ENCODE measurements at regions not wholly inside any gene's neighbourhood (a gene's known extent, or its start where the extent isn't known, plus 50 kb on each side); places are given as distances from the start of the nearest gene placed in this dataset.

GRCh38 chr13:62057286-62057685 lies 641.6 kb upstream of the PCDH20 start:
- Histone ChIP-seq H3K4me3 (ENCODE audit: low read depth, low read length) (no peak overlapping the region), H3K27ac (ENCODE audit: low read depth, low read length) (no peak overlapping the region), H3K27me3 (ENCODE audit: control insufficient read depth, insufficient read depth, low read length) (no peaks in the 10 kb centered on the region), H3K9ac (ENCODE audit: low read length) (no peak overlapping the region), H3K36me3 (ENCODE audit: control insufficient read depth, insufficient read depth, low read length) (no peaks in the 10 kb centered on the region), H3K4me1 (ENCODE audit: control insufficient read depth, insufficient read depth, low read length) (no peaks in the 10 kb centered on the region), H3K9me3 (ENCODE audit: control insufficient read depth, insufficient read depth, low read depth, low read length) (no peaks in the 10 kb centered on the region)

- Histone ChIP-seq H3K27me3 (ENCODE audit: control insufficient read depth, insufficient read depth, low read length) (no peaks in the 10 kb centered on the region), H3K27ac (ENCODE audit: low read depth, low read length) (no peak overlapping the region), H3K9ac (ENCODE audit: low read length) (no peak overlapping the region), H3K9me3 (ENCODE audit: control insufficient read depth, insufficient read depth, low read depth, low read length) (peaks cover 19% of the 10 kb centered on the region), H3K36me3 (ENCODE audit: control insufficient read depth, insufficient read depth, low read length) (no peaks in the 10 kb centered on the region), H3K4me1 (ENCODE audit: control insufficient read depth, insufficient read depth, low read length) (no peaks in the 10 kb centered on the region), H3K4me3 (ENCODE audit: low read depth, low read length) (no peak overlapping the region)
Measured at GRCh38 chr13:62049992-62050391, 634.3 kb upstream of the PCDH20 start.

- no peak overlapping the region for H3K4me3 ChIP-seq (ENCODE audit: low read depth, low read length)
- H3K36me3 ChIP-seq (ENCODE audit: control insufficient read depth, insufficient read depth, low read length): no peaks in the 10 kb centered on the region
- H3K27me3 ChIP-seq (ENCODE audit: control insufficient read depth, insufficient read depth, low read length): no peaks in the 10 kb centered on the region
- H3K4me1 ChIP-seq (ENCODE audit: control insufficient read depth, insufficient read depth, low read length): no peaks in the 10 kb centered on the region
- peaks cover 15% of the 10 kb centered on the region for H3K9me3 ChIP-seq (ENCODE audit: control insufficient read depth, insufficient read depth, low read depth, low read length)
- H3K27ac ChIP-seq (ENCODE audit: low read depth, low read length): no peak overlapping the region
- no peak overlapping the region for H3K9ac ChIP-seq (ENCODE audit: low read length)
Measured at GRCh38 chr13:62046512-62046911, 630.9 kb upstream of the PCDH20 start.

GRCh38 chr13:62043600-62043999 lies 628.0 kb upstream of the PCDH20 start:
- Histone ChIP-seq H3K4me1 (ENCODE audit: control insufficient read depth, insufficient read depth, low read length) (no peaks in the 10 kb centered on the region), H3K9ac (ENCODE audit: low read length) (no peak overlapping the region), H3K4me3 (ENCODE audit: low read depth, low read length) (no peak overlapping the region), H3K27ac (ENCODE audit: low read depth, low read length) (no peak overlapping the region), H3K27me3 (ENCODE audit: control insufficient read depth, insufficient read depth, low read length) (no peaks in the 10 kb centered on the region), H3K9me3 (ENCODE audit: control insufficient read depth, insufficient read depth, low read depth, low read length) (peaks cover 14% of the 10 kb centered on the region), H3K36me3 (ENCODE audit: control insufficient read depth, insufficient read depth, low read length) (no peaks in the 10 kb centered on the region)

GRCh38 chr13:62040806-62041205 lies 625.2 kb upstream of the PCDH20 start:
- H3K4me1 ChIP-seq (ENCODE audit: control insufficient read depth, insufficient read depth, low read length): no peaks in the 10 kb centered on the region
- no peak overlapping the region for H3K4me3 ChIP-seq (ENCODE audit: low read depth, low read length)
- peaks cover 3% of the 10 kb centered on the region; the same call in 1 of the 2 replicates for H3K9me3 ChIP-seq (ENCODE audit: control insufficient read depth, insufficient read depth, low read depth, low read length)
- H3K9ac ChIP-seq (ENCODE audit: low read length): no peak overlapping the region
- no peaks in the 10 kb centered on the region for H3K27me3 ChIP-seq (ENCODE audit: control insufficient read depth, insufficient read depth, low read length)
- H3K27ac ChIP-seq (ENCODE audit: low read depth, low read length): no peak overlapping the region
- no peaks in the 10 kb centered on the region for H3K36me3 ChIP-seq (ENCODE audit: control insufficient read depth, insufficient read depth, low read length)

- H3K9ac ChIP-seq (ENCODE audit: low read length): no peak overlapping the region
- H3K4me1 ChIP-seq (ENCODE audit: control insufficient read depth, insufficient read depth, low read length): no peaks in the 10 kb centered on the region
- no peak overlapping the region for H3K27ac ChIP-seq (ENCODE audit: low read depth, low read length)
Measured at GRCh38 chr13:62040078-62040477, 624.4 kb upstream of the PCDH20 start.

GRCh38 chr13:62038214-62038613 lies 622.6 kb upstream of the PCDH20 start:
- H3K4me3 ChIP-seq (ENCODE audit: low read depth, low read length): no peak overlapping the region
- H3K27me3 ChIP-seq (ENCODE audit: control insufficient read depth, insufficient read depth, low read length): no peaks in the 10 kb centered on the region
- H3K27ac ChIP-seq (ENCODE audit: low read depth, low read length): no peak overlapping the region
- no peaks in the 10 kb centered on the region for H3K36me3 ChIP-seq (ENCODE audit: control insufficient read depth, insufficient read depth, low read length)
- no peaks in the 10 kb centered on the region for H3K4me1 ChIP-seq (ENCODE audit: control insufficient read depth, insufficient read depth, low read length)
- H3K9me3 ChIP-seq (ENCODE audit: control insufficient read depth, insufficient read depth, low read depth, low read length): no peaks in the 10 kb centered on the region
- no peak overlapping the region for H3K9ac ChIP-seq (ENCODE audit: low read length)

More at GRCh38 chr13:62040078-62040477, 624.4 kb upstream of the PCDH20 start:
- H3K27me3 ChIP-seq (ENCODE audit: control insufficient read depth, insufficient read depth, low read length): no peaks in the 10 kb centered on the region
- no peaks in the 10 kb centered on the region for H3K36me3 ChIP-seq (ENCODE audit: control insufficient read depth, insufficient read depth, low read length)
- no peak overlapping the region for H3K4me3 ChIP-seq (ENCODE audit: low read depth, low read length)
- no peaks in the 10 kb centered on the region for H3K9me3 ChIP-seq (ENCODE audit: control insufficient read depth, insufficient read depth, low read depth, low read length)

- H3K9me3 ChIP-seq (ENCODE audit: control insufficient read depth, insufficient read depth, low read depth, low read length): no peaks in the 10 kb centered on the region
- H3K36me3 ChIP-seq (ENCODE audit: control insufficient read depth, insufficient read depth, low read length): no peaks in the 10 kb centered on the region
- no peak overlapping the region for H3K27ac ChIP-seq (ENCODE audit: low read depth, low read length)
- H3K9ac ChIP-seq (ENCODE audit: low read length): no peak overlapping the region
- no peaks in the 10 kb centered on the region for H3K4me1 ChIP-seq (ENCODE audit: control insufficient read depth, insufficient read depth, low read length)
- H3K27me3 ChIP-seq (ENCODE audit: control insufficient read depth, insufficient read depth, low read length): no peaks in the 10 kb centered on the region
- no peak overlapping the region for H3K4me3 ChIP-seq (ENCODE audit: low read depth, low read length)
Measured at GRCh38 chr13:62035981-62036380, 620.3 kb upstream of the PCDH20 start.

- Histone ChIP-seq H3K4me3 (ENCODE audit: low read depth, low read length) (no peak overlapping the region), H3K9me3 (ENCODE audit: control insufficient read depth, insufficient read depth, low read depth, low read length) (no peaks in the 10 kb centered on the region), H3K27me3 (ENCODE audit: control insufficient read depth, insufficient read depth, low read length) (no peaks in the 10 kb centered on the region), H3K27ac (ENCODE audit: low read depth, low read length) (no peak overlapping the region), H3K4me1 (ENCODE audit: control insufficient read depth, insufficient read depth, low read length) (no peaks in the 10 kb centered on the region), H3K36me3 (ENCODE audit: control insufficient read depth, insufficient read depth, low read length) (no peaks in the 10 kb centered on the region), H3K9ac (ENCODE audit: low read length) (no peak overlapping the region)
Measured at GRCh38 chr13:62033934-62034333, 618.3 kb upstream of the PCDH20 start.

GRCh38 chr13:62022369-62022768 lies 606.7 kb upstream of the PCDH20 start:
- Histone ChIP-seq H3K36me3 (ENCODE audit: control insufficient read depth, insufficient read depth, low read length) (no peaks in the 10 kb centered on the region), H3K27ac (ENCODE audit: low read depth, low read length) (no peak overlapping the region), H3K27me3 (ENCODE audit: control insufficient read depth, insufficient read depth, low read length) (no peaks in the 10 kb centered on the region), H3K9me3 (ENCODE audit: control insufficient read depth, insufficient read depth, low read depth, low read length) (no peaks in the 10 kb centered on the region), H3K4me1 (ENCODE audit: control insufficient read depth, insufficient read depth, low read length) (no peaks in the 10 kb centered on the region), H3K4me3 (ENCODE audit: low read depth, low read length) (no peak overlapping the region), H3K9ac (ENCODE audit: low read length) (no peak overlapping the region)

GRCh38 chr13:62019858-62020257 lies 604.2 kb upstream of the PCDH20 start:
- H3K27me3 ChIP-seq (ENCODE audit: control insufficient read depth, insufficient read depth, low read length): no peaks in the 10 kb centered on the region
- H3K4me3 ChIP-seq (ENCODE audit: low read depth, low read length): no peak overlapping the region
- no peaks in the 10 kb centered on the region for H3K36me3 ChIP-seq (ENCODE audit: control insufficient read depth, insufficient read depth, low read length)

GRCh38 chr13:62014299-62014698 lies 598.6 kb upstream of the PCDH20 start:
- no peaks in the 10 kb centered on the region for H3K4me1 ChIP-seq (ENCODE audit: control insufficient read depth, insufficient read depth, low read length)
- no peak overlapping the region for H3K9ac ChIP-seq (ENCODE audit: low read length)
- H3K27ac ChIP-seq (ENCODE audit: low read depth, low read length): no peak overlapping the region
- no peaks in the 10 kb centered on the region for H3K27me3 ChIP-seq (ENCODE audit: control insufficient read depth, insufficient read depth, low read length)
- no peak overlapping the region for H3K4me3 ChIP-seq (ENCODE audit: low read depth, low read length)
- H3K9me3 ChIP-seq (ENCODE audit: control insufficient read depth, insufficient read depth, low read depth, low read length): no peaks in the 10 kb centered on the region
- no peaks in the 10 kb centered on the region for H3K36me3 ChIP-seq (ENCODE audit: control insufficient read depth, insufficient read depth, low read length)

More at GRCh38 chr13:62019858-62020257, 604.2 kb upstream of the PCDH20 start:
- Histone ChIP-seq H3K9ac (ENCODE audit: low read length) (no peak overlapping the region), H3K4me1 (ENCODE audit: control insufficient read depth, insufficient read depth, low read length) (no peaks in the 10 kb centered on the region), H3K9me3 (ENCODE audit: control insufficient read depth, insufficient read depth, low read depth, low read length) (no peaks in the 10 kb centered on the region), H3K27ac (ENCODE audit: low read depth, low read length) (no peak overlapping the region)
